ENCODE measurements at regions not wholly inside any gene's neighbourhood (a gene's known extent, or its start where the extent isn't known, plus 50 kb on each side); places are given as distances from the start of the nearest gene placed in this dataset.

DNA sequence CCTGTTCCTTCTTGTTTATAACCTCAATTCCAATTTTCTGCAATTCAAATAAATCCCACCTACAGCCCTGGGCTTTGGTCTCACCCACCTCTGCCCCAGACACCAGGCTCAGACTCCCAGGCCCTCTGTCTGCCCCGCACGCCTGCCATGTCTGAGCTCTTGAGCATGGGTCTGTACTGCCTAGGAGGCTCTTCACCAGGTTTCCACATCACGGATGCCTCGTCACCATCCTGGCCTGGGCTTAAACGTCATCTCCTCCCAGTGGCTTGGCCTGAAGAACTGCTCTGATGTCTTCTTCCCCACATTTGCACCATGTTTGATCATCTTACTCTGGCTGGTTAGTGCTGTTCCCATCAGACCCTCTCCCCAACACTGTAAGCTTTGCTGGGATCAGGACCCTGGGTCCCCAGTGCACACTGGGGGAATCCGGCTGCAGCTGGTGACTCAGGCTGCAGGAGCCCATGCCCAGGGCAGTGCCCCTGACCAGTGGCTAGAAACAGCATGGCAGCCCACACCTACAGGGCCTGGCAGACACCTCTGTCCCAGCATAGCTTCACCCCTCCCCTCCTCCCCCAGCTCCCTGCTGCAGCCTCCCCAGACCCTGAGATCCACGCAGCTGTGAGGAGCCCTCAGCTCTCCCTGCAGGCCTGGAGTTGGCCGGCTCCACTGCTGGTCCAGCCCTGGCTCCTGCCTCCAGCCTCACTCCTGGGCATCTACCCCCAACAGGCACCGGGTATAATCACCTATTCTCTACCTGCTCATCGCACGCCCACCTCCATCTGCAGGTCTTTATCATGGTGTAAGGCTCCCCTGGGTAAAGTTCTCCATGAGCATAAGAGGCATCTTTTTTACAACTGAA, 162.8 kb upstream of the NSMCE3 start:
- DNase-seq (ENCODE audit: low read depth in 4 of 4, low spot score in 3 of 4) = no peak

DNA sequence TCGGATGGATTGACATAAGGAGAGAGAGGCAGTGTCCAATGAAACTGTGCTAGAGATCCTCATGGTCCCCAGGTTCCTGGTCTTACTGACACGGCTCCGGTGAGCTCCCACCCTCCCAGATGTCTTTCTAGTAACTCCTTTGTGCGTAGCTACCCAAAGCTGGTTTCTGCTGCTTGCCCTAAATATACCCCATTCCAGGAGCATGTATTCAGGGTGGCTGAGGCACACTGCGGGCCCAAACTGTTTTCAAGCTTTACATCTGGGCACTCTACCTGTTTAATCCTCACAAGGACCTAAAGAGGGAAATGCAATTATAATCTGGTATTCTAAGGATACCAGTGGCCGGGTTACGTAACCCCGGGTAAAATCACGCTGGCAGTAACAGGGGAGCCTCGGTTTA, 161.2 kb upstream of the NSMCE3 start:
- DNase-seq (ENCODE audit: low read depth in 4 of 4, low spot score in 3 of 4) = no peak

DNA sequence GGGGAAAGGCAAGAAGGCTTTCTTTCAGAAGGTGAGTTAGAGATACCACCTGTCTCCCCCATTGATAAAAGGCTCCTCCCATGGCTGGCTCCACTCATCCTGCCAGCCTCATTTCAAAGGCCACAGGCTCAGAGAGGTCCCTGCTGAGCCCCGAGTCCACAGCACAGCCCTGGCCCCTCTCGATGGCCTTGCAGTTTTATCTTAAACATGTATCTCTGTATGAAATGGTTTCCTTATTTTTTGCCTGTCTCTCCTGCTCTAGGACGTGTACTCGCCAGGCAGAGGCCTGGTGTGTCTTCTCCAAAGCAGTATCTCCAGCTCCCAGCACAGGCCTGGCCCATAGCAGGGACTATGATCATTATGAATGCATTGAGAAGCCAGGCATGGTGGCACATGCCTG, 160.5 kb upstream of the NSMCE3 start:
- DNase-seq (ENCODE audit: low read depth in 4 of 4, low spot score in 3 of 4) = no peak

DNA sequence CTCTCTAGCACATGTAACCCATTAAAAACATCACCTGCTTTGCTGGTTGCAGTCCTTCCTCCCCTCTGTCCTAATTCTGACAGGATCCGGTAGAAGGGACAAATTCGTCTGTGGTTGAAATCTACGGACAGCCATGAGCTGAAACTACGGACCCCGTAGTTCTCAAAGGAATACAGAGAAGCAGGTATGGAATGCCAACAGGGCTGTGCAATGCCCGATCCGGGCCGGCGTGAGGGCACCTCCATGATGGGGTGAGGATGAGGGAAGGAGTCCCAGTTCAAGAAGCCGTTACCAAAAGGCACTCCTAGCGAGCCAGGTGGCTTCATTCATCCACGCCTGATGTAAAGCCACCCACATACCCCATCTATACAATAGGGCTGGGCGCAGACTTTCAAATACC, 160.0 kb upstream of the NSMCE3 start:
- no peak for DNase-seq (ENCODE audit: low read depth in 4 of 4, low spot score in 3 of 4)

DNA sequence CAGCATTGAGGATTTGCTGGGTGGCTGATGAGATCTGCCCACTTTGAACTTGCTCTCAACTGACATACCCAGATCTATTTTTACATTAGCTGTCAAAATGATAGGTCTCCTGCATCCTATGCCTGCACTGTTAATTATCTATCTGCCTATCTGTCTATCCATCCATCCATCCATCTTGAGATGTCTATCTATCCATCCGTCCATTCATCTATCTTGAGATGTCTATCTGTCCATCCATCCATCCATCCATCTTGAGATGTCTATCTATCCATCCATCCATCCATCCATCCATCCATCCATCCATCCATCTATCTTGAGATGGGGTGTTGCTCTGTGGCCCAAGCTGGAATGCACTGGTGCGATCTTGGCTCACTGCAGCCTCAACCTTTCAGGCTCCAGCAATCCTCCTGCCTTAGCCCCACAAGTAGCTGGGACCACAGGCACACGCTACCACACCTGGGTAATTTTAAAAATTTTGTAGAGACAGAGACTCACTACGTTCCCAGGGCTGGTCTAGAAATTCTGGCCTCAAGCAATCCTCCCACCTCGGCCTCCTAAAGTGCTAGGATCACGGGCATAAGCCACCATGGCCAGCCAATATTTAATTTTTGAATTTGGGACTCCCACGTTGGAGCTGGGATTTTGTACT, 159.4 kb upstream of the NSMCE3 start:
- DNase-seq (ENCODE audit: low read depth in 4 of 4, low spot score in 3 of 4) = no peak

DNA sequence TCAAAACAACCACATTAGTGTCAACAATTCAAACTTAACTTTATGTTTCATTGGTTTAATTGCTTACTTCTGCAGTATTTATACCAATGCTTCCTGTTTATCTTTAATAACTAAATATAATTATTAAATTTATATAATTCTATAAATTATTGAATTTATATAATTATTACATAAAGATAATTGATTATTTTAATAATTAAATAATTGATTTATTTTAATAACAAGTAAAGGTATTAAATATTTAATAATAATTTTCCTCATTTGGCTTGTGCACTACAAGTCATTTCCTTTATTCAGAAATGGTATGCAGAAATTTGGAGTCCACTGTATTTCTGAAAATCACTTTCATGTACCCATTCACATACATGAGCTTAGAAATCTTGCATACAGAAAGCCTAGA, 156.2 kb upstream of the NSMCE3 start:
- no peak for DNase-seq (ENCODE audit: low read depth in 4 of 4, low spot score in 3 of 4)

DNA sequence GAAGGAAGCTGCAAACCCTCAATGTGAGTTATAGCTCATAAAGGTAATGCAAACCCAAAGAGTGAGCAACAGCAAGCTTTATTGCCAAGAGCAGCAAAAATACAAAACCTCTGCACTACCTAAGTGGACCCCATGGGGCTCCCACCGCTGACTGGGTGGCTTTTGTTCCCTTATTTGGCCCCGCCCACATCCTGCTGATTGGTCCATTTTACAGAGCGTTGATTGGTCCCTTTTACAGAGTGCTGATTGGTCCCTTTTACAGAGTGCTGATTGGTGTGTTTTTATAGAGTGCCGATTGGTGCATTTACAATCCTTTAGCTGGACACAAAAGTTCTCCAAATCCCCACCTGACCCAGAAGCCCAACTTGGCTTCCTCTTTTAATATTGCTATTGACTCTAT, 154.5 kb upstream of the NSMCE3 start:
- DNase-seq (ENCODE audit: low read depth in 4 of 4, low spot score in 3 of 4) = no peak

DNA sequence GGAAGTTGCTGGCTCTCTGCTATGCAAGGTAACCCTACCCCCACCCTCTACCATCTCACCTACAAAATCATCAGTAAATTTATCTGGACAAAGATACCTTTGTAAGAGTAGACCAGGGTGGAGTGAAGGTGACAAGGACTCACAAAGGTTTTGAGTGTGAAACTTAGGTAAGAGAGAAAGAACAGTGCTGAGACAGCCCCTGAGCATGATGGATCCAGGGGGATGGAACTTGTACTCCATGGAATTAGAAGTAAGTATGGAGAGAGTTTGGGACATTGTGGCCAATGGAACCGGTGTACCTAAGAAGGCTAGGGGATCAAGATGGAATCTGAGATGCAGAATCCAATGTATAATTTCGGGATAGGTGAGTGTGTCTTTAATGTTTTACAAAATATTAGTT, 153.0 kb upstream of the NSMCE3 start:
- DNase-seq (ENCODE audit: low read depth in 4 of 4, low spot score in 3 of 4) = no peak

DNA sequence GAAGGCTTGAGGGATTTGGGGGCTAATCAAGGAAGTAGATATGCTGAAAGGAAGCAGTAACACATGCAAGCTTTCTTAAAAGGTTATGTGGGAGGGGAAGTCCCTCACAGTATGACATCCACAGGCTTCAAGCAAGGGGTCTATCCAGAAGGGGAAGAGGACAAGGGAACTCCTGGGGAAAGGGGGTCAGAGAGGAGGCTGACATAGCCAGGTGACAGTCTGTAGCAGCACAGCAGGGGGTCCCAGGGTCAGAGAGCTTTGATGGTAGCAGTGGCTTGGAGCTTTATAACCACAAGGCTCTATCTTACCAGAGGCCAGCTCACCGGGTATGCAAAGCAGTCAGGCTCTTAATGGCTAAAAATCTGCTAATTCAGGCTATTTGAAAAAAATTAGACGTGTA, 150.6 kb upstream of the NSMCE3 start:
- no peak for DNase-seq (ENCODE audit: low read depth in 4 of 4, low spot score in 3 of 4)

DNA sequence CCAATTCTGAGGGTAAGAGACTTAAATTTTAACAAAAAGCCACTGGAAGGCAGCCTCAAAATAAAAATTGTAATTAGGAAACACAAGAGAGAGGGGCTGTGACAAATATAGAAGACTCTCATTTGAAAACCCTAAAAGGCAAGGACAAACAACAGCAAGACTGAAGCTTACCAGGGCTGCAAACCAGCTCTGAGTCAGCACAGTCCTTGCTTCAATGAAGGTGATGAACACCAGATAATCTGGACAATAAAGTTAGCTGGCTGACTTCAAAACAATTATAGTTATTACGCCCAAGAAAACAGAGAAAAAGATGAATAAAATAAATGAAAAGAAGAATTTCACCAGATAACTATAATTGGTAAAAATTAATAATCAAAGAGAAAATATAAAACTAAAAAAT, 149.3 kb upstream of the NSMCE3 start:
- no peak for DNase-seq (ENCODE audit: low read depth in 4 of 4, low spot score in 3 of 4)

DNA sequence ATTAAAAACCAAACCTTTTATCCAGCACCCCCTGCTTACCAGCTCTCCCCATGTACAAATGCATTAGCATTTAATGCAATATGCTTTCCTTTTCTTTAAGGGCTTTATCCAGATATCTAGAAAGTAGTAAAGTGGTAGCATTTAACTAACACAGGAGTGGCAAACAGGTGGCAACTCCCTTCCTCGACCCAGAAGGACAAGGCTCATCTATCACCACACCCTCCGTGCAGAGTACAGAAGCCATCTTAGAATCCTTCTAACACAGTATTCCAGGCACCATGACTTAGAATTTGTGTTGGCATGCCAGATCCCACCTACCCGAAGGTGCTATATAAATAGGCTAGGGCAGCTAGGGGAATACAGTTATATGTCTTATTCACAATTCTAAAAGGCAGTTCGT, 148.6 kb upstream of the NSMCE3 start:
- no peak for DNase-seq (ENCODE audit: low read depth in 4 of 4, low spot score in 3 of 4)

DNA sequence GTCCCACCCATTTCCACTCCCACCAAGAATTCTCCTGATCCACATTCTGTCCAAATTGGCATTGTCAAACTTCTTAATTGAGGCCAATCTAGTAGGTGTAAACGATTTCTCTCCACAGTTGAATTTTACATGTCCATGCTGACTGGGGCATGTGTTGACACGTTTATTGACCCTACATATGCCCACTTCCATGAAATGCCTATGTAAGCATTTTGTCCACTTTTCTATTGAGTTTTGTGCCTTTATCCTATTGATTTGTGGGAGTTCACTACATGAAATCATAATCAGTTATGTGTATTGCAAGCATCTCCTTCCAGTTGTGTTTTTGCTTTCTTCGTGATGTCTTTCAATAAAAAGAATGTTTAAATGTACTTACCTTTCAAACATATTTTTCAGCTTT, 141.7 kb upstream of the NSMCE3 start:
- no peak for DNase-seq (ENCODE audit: low read depth in 4 of 4, low spot score in 3 of 4)

DNA sequence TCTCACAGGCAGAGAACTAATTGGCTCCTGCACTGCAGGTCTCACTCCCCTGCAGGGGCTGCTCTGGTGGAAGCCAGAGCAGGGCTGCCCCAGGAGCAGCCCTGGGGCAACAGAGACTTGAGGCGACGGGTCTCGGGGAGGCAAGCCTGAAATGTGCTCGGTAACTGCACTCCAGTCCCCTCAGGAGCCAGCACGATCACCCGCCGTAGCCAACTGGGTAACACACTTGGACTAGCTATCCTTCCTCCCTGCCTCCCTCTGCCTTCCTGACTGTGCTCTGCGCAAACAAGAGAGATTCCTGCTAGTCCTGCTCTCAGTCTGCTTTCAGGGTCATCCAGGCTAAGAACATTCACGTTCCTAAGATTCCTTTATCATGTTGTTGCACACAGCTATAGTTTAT, 140.7 kb upstream of the NSMCE3 start:
- no peak for DNase-seq (ENCODE audit: low read depth in 4 of 4, low spot score in 3 of 4)

DNA sequence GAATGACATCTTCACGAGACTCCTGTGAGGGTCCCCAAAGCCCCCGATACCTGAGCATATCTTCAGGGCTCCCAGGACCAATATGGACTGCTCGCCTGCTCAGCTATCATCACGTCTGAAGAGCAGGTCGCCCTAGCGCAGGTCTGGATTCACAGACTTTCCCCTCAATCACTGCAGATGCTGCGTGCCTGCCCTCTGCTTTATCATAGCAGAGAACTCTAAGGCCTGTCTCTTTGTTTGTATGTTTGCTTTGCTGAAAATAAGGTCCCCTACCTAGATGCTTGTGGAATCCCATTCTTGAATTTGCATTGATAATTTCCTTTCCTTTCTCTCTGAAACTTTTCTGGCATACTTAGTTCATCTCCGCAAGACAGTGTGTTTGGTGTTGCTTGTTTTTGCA, 140.3 kb upstream of the NSMCE3 start:
- no peak for DNase-seq (ENCODE audit: low read depth in 4 of 4, low spot score in 3 of 4)

DNA sequence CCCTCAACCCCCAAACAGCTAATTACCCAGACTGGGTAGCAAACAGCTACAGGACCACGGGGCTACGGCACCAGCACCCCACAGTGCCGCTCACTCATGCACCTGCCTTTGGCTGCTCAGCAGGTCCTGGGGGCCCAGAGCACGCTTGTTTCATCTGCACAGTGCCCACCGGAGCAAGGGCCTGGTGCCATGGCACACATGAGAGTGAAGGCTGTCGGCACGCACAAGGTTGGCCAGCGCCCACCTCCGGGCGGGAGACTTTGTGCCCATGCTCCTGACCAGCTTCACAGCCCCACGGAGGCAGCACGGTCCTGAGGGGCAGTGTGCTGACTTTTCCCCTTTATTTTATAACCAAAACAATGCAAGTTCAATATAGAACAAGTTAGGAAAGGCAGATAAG, 135.9 kb upstream of the NSMCE3 start:
- DNase-seq (ENCODE audit: low read depth in 4 of 4, low spot score in 3 of 4) = no peak

DNA sequence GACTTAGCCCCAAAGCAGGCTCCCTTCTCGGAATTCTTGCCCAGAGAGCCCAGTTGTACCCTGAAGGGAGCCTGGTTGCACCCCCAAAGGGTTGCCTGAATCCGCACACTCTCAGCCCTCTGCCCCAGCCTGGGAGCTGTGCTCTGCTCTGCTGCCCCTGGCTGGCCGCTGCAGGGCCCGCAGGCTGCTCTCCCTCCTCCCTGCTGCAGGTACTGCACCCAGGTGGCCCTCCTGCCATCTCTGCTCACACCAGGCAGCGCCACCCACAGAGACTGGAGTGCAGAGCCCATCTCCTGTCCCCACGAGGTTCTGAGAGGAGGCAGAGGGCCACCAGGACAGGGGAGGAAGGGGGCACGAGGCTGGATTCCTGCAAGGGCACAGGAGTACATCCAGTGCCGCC, 134.2 kb upstream of the NSMCE3 start:
- no peak for DNase-seq (ENCODE audit: low read depth in 4 of 4, low spot score in 3 of 4)

DNA sequence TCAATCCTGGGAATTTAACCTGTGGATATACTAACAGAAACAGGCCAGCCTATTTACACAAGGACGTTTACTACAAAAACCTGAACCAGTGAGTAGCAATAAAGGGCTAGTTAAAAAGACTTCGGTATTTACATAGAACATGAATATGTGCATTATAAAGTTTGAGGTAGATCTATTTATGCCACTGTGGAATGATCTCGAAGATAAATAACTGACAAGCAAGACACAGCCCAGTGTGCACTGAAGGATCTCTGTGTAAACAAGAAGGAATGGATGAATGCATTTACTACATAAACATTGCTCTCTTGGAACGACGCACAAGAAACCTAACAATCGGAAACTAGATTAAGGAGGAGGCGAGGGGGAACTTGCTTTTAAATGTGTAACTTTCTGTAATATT, 132.0 kb upstream of the NSMCE3 start:
- DNase-seq (ENCODE audit: low read depth in 4 of 4, low spot score in 3 of 4) = no peak

DNA sequence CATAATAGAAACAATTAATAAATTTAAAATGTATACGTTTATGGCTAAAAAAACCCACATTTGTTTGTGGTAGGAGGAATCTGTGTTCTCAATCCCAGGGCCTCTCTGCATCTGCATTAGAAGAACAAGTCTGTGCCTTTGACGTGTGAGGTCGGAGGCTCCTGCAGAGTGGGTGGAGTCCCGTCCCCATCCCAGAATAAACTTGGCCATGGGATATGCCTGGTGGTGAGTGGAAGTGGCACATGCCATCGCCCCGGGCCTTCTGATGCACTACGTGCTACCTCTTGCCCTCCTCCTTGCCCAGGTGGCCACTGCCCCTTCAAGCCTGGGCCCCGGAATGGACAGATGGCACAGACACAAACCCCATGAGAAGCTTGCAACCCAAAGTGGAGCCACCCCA, 131.1 kb upstream of the NSMCE3 start:
- DNase-seq (ENCODE audit: low read depth in 4 of 4, low spot score in 3 of 4) = no peak

DNA sequence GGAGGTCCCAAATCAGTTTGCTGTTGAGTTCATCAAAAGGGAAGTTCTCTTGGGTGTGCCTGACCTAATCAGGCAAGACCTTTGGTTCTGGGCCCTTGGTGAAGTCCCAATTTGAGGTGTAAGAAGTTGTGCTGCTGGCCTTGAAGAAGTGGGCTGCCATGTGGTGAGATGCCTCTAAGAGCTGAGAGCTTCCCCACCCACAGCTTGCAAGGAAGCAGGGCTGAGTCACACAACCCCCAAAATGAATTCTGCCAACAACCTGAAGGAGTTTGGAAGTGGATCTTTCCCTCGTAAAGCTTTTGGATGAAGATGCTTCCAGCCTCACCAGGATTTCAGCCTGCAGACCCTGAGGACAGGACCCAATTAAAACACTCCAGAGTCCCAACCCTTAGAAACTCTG, 129.3 kb upstream of the NSMCE3 start:
- DNase-seq (ENCODE audit: low read depth in 4 of 4, low spot score in 3 of 4) = no peak

DNA sequence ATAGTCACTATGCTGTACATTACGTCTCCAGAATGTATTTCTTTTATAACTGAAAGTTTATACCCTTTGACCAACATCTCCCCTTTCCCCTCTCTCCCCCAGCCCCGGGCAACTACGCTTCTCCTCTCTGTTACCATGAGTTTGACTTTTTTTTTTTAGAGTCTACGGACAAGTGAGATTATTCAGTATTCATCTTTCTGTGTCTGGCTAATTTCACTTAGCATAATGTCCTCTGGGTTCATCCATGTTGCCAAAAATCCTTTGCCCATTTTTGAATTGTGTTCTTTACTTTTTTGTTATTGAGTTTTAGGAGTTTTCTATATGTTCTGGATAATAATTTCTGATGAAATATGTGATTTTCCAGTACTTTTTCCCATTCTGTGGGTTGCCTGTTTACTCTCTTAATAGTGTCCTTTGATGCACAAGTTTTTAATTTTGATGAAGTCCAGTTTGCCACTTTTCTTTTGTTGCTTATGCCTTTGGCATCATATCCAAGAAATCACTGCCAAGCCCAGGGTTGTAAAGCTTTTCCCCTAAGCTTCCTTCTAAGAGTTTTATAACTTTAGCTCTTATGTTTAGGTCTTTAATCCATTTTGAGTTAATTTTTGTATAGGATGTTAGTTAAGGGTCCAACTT, 126.7 kb upstream of the NSMCE3 start:
- no peak for DNase-seq (ENCODE audit: low read depth in 4 of 4, low spot score in 3 of 4)

DNA sequence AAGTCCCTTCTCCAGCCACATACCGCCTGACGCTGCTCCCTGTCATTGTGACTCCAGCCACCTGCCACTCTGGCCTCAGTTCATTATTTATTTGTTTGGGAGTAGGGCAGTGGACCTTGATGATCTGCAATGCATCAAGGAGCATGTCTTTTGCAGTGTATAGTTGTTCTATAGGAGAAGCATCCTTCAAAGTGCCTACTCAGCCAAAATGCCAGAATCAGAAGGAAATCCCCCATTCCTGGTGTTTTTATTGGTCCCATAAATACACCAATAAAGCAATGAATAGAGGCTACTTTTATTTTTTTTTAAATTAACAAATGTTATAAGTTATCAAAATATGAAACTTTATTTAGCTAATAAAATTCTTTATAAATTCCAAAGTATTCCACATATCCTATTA, 123.8 kb upstream of the NSMCE3 start:
- no peak for DNase-seq (ENCODE audit: low read depth in 4 of 4, low spot score in 3 of 4)

DNA sequence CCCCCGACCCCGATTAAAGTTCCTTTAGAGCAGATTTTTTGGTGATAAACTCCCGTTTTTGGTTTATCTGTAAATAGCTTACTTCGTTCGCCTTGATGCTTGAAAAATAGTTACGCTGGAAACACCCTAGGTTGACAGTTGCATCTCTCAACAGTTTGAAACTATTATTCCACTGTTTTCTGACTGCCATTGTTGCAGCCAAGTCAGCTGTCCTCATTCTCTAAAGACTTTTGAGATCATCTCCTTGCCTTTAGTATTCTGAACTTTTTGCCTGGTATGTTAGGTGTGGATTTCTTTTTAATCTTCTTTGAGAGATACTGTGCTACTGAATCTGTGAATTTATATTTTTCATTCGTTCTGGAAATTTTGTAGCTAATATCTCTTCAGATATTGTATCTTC, 122.7 kb upstream of the NSMCE3 start:
- DNase-seq (ENCODE audit: low read depth in 4 of 4, low spot score in 3 of 4) = no peak
